Endothelial cell of umbilical vein (primary cell): ENCODE measurements at regions not wholly inside any gene's neighbourhood (a gene's known extent, or its start where the extent isn't known, plus 50 kb on each side); places are given as distances from the start of the nearest gene placed in this dataset.

Experiments used
- BruUV-seq: library from RNA; stranded (reverse); fragments of 400-500 nt; replicated peaks from 2 replicates; lab custom pipeline; 2021; lab: Mats Ljungman, UMichigan
- CTCF ChIA-PET: fragments of 300-600, 350-600 bp; sonication (Branson Sonifier 250); formaldehyde crosslinking; loops from one replicate; lab custom pipeline; 2021; ENCODE audit warnings: antibody characterized with exemption, inconsistent platforms; lab: Charles Lee
- POLR2A ChIA-PET: fragments of 300-600, 350-600 bp; sonication (Branson Sonifier 250); formaldehyde crosslinking; loops from one replicate; lab custom pipeline; 2021; ENCODE audit warnings: antibody characterized with exemption, inconsistent platforms; lab: Charles Lee
- DNase-seq: peaks from one replicate; pipeline ENCODE4 v3.0.0-alpha.2; 2011; ENCODE audit warnings: low read depth, low spot score
- FAIRE-seq: peaks from 2 replicates; lab custom pipeline; 2011; peaks lifted over from hg19 to GRCh38; lab: Jason Lieb, UNC
- H2AFZ ChIP-seq: 2 replicates; pipeline ENCODE4 v1.6.0; 2012; ENCODE audit warnings: low read depth, low read length, control low read depth, inconsistent platforms
- H3K27ac ChIP-seq: 2 replicates; pipeline ENCODE4 v1.5.1; 2011; ENCODE audit warnings: low read depth, mild to moderate bottlenecking, control low read depth, low read length, moderate library complexity; ENCODE audit not compliant: insufficient read depth
- H3K27me3 ChIP-seq, 2 experiments: 2 replicates each; pipeline versions ENCODE4 v1.6.0 to v1.6.1; 2011; ENCODE audit warnings: low read length in 2 of 2, mixed read lengths in 1 of 2; ENCODE audit not compliant: control insufficient read depth in 2 of 2, insufficient read depth in 2 of 2
- H3K36me3 ChIP-seq, 2 experiments: 2 replicates in 1 of 2; 3 replicates in 1 of 2; pipeline ENCODE4 v1.5.1; 2011; ENCODE audit warnings: low read length in 2 of 2, mild to moderate bottlenecking in 1 of 2, moderate library complexity in 1 of 2; ENCODE audit not compliant: control insufficient read depth in 2 of 2, insufficient read depth in 2 of 2; ENCODE audit errors: extremely low read depth in 1 of 2
- H3K4me1 ChIP-seq: 3 replicates; pipeline ENCODE4 v1.5.1; 2011; ENCODE audit warnings: mild to moderate bottlenecking, low read length; ENCODE audit not compliant: control insufficient read depth, insufficient read depth; ENCODE audit errors: extremely low read depth
- H3K4me2 ChIP-seq: 2 replicates; pipeline ENCODE4 v1.6.1; 2011; ENCODE audit warnings: low read length, control low read depth, mixed read lengths; ENCODE audit not compliant: insufficient read depth
- H3K4me3 ChIP-seq, 3 experiments: fragments of 200-600 bp in 1 of 3; sonication (generic), shearing (Covaris generic) in 1 of 3; replicated peaks in 1 of 3; 2 replicates each; pipeline ENCODE4 v1.5.1; 2011 to 2016; ENCODE audit warnings: control low read depth in 3 of 3, low read length in 3 of 3, mild to moderate bottlenecking in 2 of 3, inconsistent platforms in 1 of 3, low read depth in 1 of 3, moderate library complexity in 1 of 3; ENCODE audit not compliant: insufficient read depth in 1 of 3
- H3K79me2 ChIP-seq: 2 replicates; pipeline ENCODE4 v1.6.0; 2012; ENCODE audit warnings: low read length, inconsistent platforms; ENCODE audit not compliant: control insufficient read depth, insufficient read depth
- H3K9ac ChIP-seq: replicated peaks from 2 replicates; pipeline ENCODE3; 2011; ENCODE audit warnings: low read length, control low read depth; ENCODE audit not compliant: insufficient read depth; ENCODE audit errors: extremely low read depth
- H3K9me1 ChIP-seq: replicated peaks from 3 replicates; pipeline ENCODE4 v1.6.0; 2011; ENCODE audit warnings: mild to moderate bottlenecking, low read length; ENCODE audit not compliant: control insufficient read depth, insufficient read depth; ENCODE audit errors: extremely low read depth
- H3K9me3 ChIP-seq: replicated peaks from 2 replicates; pipeline ENCODE4 v1.5.1; 2012; ENCODE audit warnings: low read length, inconsistent platforms; ENCODE audit not compliant: control insufficient read depth, insufficient read depth
- H4K20me1 ChIP-seq: replicated peaks from 2 replicates; pipeline ENCODE3; 2011; ENCODE audit warnings: mild to moderate bottlenecking, low read length; ENCODE audit not compliant: control insufficient read depth, insufficient read depth; ENCODE audit errors: extremely low read depth
- CTCF ChIP-seq, 2 donors: IDR thresholded peaks; 1 replicate in 1 of 2; 2 replicates in 1 of 2; pipeline ENCODE4 v1.5.1; 2011; ENCODE audit warnings: low read length in 2 of 2, mild to moderate bottlenecking in 2 of 2, moderate library complexity in 2 of 2, control low read depth in 1 of 2, inconsistent platforms in 1 of 2, low read depth in 1 of 2; ENCODE audit not compliant: insufficient read depth in 1 of 2; ENCODE audit errors: extremely low read depth in 1 of 2
- EZH2 ChIP-seq: IDR thresholded peaks from 2 replicates; pipeline ENCODE4 v1.6.1; 2012; ENCODE audit warnings: borderline replicate concordance, low read depth, mild to moderate bottlenecking, moderate library complexity, low read length, inconsistent platforms; ENCODE audit not compliant: severe bottlenecking
- FOS ChIP-seq: IDR thresholded peaks from 2 replicates; pipeline ENCODE4 v1.6.1; 2011; ENCODE audit warnings: mild to moderate bottlenecking, low read length, moderate library complexity, borderline replicate concordance; ENCODE audit not compliant: insufficient read depth
- GATA2 ChIP-seq: IDR thresholded peaks from 2 replicates; pipeline ENCODE4 v1.7.0; 2011; ENCODE audit warnings: low read depth, mild to moderate bottlenecking, moderate library complexity, mixed read lengths, low read length; ENCODE audit not compliant: insufficient read length, insufficient read depth
- JUN ChIP-seq: IDR thresholded peaks from 2 replicates; pipeline ENCODE4 v1.6.1; 2011; ENCODE audit warnings: borderline replicate concordance, low read depth; ENCODE audit not compliant: insufficient read length, insufficient read depth
- MAX ChIP-seq: IDR thresholded peaks from 2 replicates; pipeline ENCODE4 v1.6.1; 2011; ENCODE audit not compliant: insufficient read depth, insufficient read length
- MYC ChIP-seq: IDR thresholded peaks from one replicate; pipeline ENCODE4 v1.6.1; 2011; ENCODE audit warnings: mild to moderate bottlenecking, low read depth, low read length
- POLR2A ChIP-seq: IDR thresholded peaks from 2 replicates; pipeline ENCODE4 v1.6.1; 2012; ENCODE audit warnings: low read depth, mild to moderate bottlenecking, control low read depth, low read length
- POLR2AphosphoS5 ChIP-seq: IDR thresholded peaks from 2 replicates; pipeline ENCODE4 v1.6.1; 2012; ENCODE audit warnings: low read depth, mild to moderate bottlenecking, control low read depth, low read length, moderate library complexity; ENCODE audit not compliant: insufficient read depth
- dilution Hi-C: fragments of 300-500 bp; cut with MboI; formaldehyde crosslinking; loops from one replicate; pipeline ENCODE4 v1.15.0; 2019; ENCODE audit warnings: low sequenced_read_pairs; ENCODE audit not compliant: extremely low pct_ligation_motif_present
- intact Hi-C: fragments of 100-400 bp; cut with micrococcal nuclease; formaldehyde crosslinking; loops from one replicate; pipeline ENCODE4 v1.10.0; 2022

- Histone ChIP-seq H3K4me2 (no peak overlapping the region), H3K79me2 (no peaks in the 10 kb centered on the region), H3K9me1 (no peaks in the 10 kb centered on the region), H3K9me3 (no peaks in the 10 kb centered on the region), H3K4me1 (peaks cover 5% of the 10 kb centered on the region), H3K4me3 (no peak overlapping the region), H3K9ac (no peak overlapping the region), H3K36me3 (no peaks in the 10 kb centered on the region), H4K20me1 (no peaks in the 10 kb centered on the region), H2AFZ (no peak overlapping the region), H3K27ac (no peak overlapping the region), H3K27me3 (no peaks in the 10 kb centered on the region)
- BruUV-seq: no TSS peak
- intact Hi-C loops: loop anchor here (10.0 kb wide), 1 partner anchor 420 kb away; no protein-coding TSS in a partner anchor
- ChIA-PET POLR2A (no interaction called here), CTCF (no interaction called here)
- dilution Hi-C loops: no loop called here
- no peak for DNase-seq
- no peak for TF ChIP-seq JUN
- TF ChIP-seq POLR2A: no peak
- no peak for TF ChIP-seq MYC
- no peak for TF ChIP-seq EZH2
- TF ChIP-seq CTCF (IDR thresholded peaks at IDR 0.05; ENCODE audit: extremely low read depth in 1 of 2, insufficient read depth in 1 of 2, low read depth in 1 of 2, low read length in 2 of 2): no peak
- TF ChIP-seq POLR2AphosphoS5: no peak
- TF ChIP-seq GATA2: no peak
- no peak for TF ChIP-seq MAX
- no peak for TF ChIP-seq FOS
- no peak for FAIRE-seq
Observed at GRCh38 chr2:144094408-144095151, 425.3 kb downstream of the ZEB2 start.
